GM19025 (cell line): ENCODE measurements at regions not wholly inside any gene's neighbourhood (a gene's known extent, or its start where the extent isn't known, plus 50 kb on each side); places are given as distances from the start of the nearest gene placed in this dataset.
"Not testable (repeated sequence)": the region's sequence is repeated elsewhere in the genome, so short reads cannot be mapped to it uniquely, and the experiment has no call there.

Experiments
- ATAC-seq: cut with Tn5 transposase; IDR thresholded peaks from one replicate; pipeline ENCODE4 v1.9.1; 2021; ENCODE audit warnings: mild to moderate bottlenecking, low read depth, moderate library complexity; ENCODE audit not compliant: unreplicated experiment

GRCh38 chr2:176779917-176780316 lies 432.7 kb upstream of the HNRNPA3 start:
- no peak for ATAC-seq

- no peak for ATAC-seq
These were observed 432.2 kb upstream of the HNRNPA3 start for GRCh38 chr2:176780348-176780747.

GRCh38 chr2:176781570-176782217 lies 430.9 kb upstream of the HNRNPA3 start:
- no peak for ATAC-seq

- no peak for ATAC-seq
These were observed 427.9 kb upstream of the HNRNPA3 start for GRCh38 chr2:176784633-176785200.

- no peak for ATAC-seq
These were observed 422.8 kb upstream of the HNRNPA3 start for GRCh38 chr2:176789751-176790150.

- no peak for ATAC-seq
These were observed 422.1 kb upstream of the HNRNPA3 start for GRCh38 chr2:176790468-176790867.

GRCh38 chr2:176793792-176794191 lies 418.8 kb upstream of the HNRNPA3 start:
- no peak for ATAC-seq

GRCh38 chr2:176794392-176794791 lies 418.2 kb upstream of the HNRNPA3 start:
- ATAC-seq: no peak

- ATAC-seq: no peak
These were observed 416.8 kb upstream of the HNRNPA3 start for GRCh38 chr2:176795823-176796222.

- ATAC-seq: not testable (repeated sequence)
These were observed 415.9 kb upstream of the HNRNPA3 start for GRCh38 chr2:176796677-176797076.

- ATAC-seq: no peak
These were observed 408.2 kb upstream of the HNRNPA3 start for GRCh38 chr2:176804392-176804791.

- no peak for ATAC-seq
These were observed 407.2 kb upstream of the HNRNPA3 start for GRCh38 chr2:176805345-176805744.

GRCh38 chr2:176812246-176812775 lies 400.3 kb upstream of the HNRNPA3 start:
- no peak for ATAC-seq

GRCh38 chr2:176813156-176813555 lies 399.4 kb upstream of the HNRNPA3 start:
- no peak for ATAC-seq

- ATAC-seq: no peak
These were observed 399.0 kb upstream of the HNRNPA3 start for GRCh38 chr2:176813621-176814049.

- ATAC-seq: no peak
These were observed 398.3 kb upstream of the HNRNPA3 start for GRCh38 chr2:176814274-176814673.

- no peak for ATAC-seq
These were observed 397.7 kb upstream of the HNRNPA3 start for GRCh38 chr2:176814740-176815367.

- no peak for ATAC-seq
These were observed 395.5 kb upstream of the HNRNPA3 start for GRCh38 chr2:176817061-176817565.

GRCh38 chr2:176818076-176818475 lies 394.5 kb upstream of the HNRNPA3 start:
- ATAC-seq: no peak

GRCh38 chr2:176818617-176819016 lies 394.0 kb upstream of the HNRNPA3 start:
- ATAC-seq: no peak

- ATAC-seq: no peak
These were observed 393.3 kb upstream of the HNRNPA3 start for GRCh38 chr2:176819306-176819705.
